Activated CD8-positive, alpha-beta T cell treated with anti-CD3 and anti-CD28 coated beads for 36 hours (primary cell): ENCODE measurements at regions not wholly inside any gene's neighbourhood (a gene's known extent, or its start where the extent isn't known, plus 50 kb on each side); places are given as distances from the start of the nearest gene placed in this dataset.

ENCODE experiments used
- ATAC-seq: fragments of 200-7000 bp; cut with Tn5 transposase; one replicate; pipeline ENCODE4 v1.10.0; 2021; ENCODE audit warnings: mild to moderate bottlenecking, moderate library complexity
- CTCF ChIA-PET: fragments of 350-600 bp; sonication (Branson Sonifier 250); formaldehyde crosslinking; loops from one replicate; lab custom pipeline; 2021; ENCODE audit warnings: antibody characterized with exemption; lab: Charles Lee
- POLR2A ChIA-PET: fragments of 350-600 bp; sonication (Branson Sonifier 250); formaldehyde crosslinking; loops from one replicate; lab custom pipeline; 2021; ENCODE audit warnings: antibody characterized with exemption; lab: Charles Lee
- DNase-seq: peaks from one replicate; pipeline ENCODE4 v3.0.0-alpha.2; 2020
- H3K27ac Mint-ChIP-seq: one replicate; pipeline ENCODE4 v1.8.0; 2021; ENCODE audit warnings: mild to moderate bottlenecking, mixed read lengths
- H3K27me3 Mint-ChIP-seq: one replicate; pipeline ENCODE4 v1.8.0; 2021; ENCODE audit warnings: mixed read lengths
- H3K36me3 Mint-ChIP-seq: one replicate; pipeline ENCODE4 v1.8.0; 2021; ENCODE audit warnings: low read depth, mixed read lengths
- H3K4me1 Mint-ChIP-seq: one replicate; pipeline ENCODE4 v1.8.0; 2021; ENCODE audit warnings: low read depth, mixed read lengths
- H3K4me3 Mint-ChIP-seq: one replicate; pipeline ENCODE4 v1.8.0; 2021; ENCODE audit warnings: mild to moderate bottlenecking, moderate library complexity, mixed read lengths
- H3K9me3 Mint-ChIP-seq: one replicate; pipeline ENCODE4 v1.8.0; 2021; ENCODE audit warnings: mixed read lengths
- intact Hi-C: fragments of 100-400 bp; cut with micrococcal nuclease; formaldehyde crosslinking; loops from one replicate; pipeline ENCODE4 v1.10.0; 2022
- TF ChIP-seq, protein P1 (sequence below): fragments of 200-600 bp; IDR thresholded peaks from one replicate; pipeline ENCODE4 v1.8.0; 2022; ENCODE audit warnings: antibody characterized with exemption, mild to moderate bottlenecking

DNA sequence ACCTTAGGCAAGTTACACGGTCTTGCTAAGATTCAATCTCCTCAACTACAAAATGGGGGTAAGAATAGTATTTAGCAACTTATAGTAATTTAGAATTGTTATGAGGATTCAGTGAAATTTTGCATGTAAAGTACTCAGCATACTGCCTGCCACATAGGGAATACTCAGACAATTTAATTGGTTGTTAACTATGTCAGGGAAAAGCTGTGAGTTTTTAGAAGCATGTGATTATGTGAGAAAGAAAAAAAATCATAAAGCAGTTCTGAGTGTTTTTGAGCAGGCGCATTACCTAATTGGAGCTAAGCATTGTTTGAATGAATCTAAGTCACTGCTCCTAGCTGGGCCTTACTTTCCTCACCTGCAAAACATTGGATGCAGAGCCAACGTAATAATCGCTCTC lies 287.3 kb upstream of the MTNR1B start:
- POLR2A ChIA-PET, result no interaction called here
- TF ChIP-seq, protein P1, sequence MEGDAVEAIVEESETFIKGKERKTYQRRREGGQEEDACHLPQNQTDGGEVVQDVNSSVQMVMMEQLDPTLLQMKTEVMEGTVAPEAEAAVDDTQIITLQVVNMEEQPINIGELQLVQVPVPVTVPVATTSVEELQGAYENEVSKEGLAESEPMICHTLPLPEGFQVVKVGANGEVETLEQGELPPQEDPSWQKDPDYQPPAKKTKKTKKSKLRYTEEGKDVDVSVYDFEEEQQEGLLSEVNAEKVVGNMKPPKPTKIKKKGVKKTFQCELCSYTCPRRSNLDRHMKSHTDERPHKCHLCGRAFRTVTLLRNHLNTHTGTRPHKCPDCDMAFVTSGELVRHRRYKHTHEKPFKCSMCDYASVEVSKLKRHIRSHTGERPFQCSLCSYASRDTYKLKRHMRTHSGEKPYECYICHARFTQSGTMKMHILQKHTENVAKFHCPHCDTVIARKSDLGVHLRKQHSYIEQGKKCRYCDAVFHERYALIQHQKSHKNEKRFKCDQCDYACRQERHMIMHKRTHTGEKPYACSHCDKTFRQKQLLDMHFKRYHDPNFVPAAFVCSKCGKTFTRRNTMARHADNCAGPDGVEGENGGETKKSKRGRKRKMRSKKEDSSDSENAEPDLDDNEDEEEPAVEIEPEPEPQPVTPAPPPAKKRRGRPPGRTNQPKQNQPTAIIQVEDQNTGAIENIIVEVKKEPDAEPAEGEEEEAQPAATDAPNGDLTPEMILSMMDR, result no peak

DNA sequence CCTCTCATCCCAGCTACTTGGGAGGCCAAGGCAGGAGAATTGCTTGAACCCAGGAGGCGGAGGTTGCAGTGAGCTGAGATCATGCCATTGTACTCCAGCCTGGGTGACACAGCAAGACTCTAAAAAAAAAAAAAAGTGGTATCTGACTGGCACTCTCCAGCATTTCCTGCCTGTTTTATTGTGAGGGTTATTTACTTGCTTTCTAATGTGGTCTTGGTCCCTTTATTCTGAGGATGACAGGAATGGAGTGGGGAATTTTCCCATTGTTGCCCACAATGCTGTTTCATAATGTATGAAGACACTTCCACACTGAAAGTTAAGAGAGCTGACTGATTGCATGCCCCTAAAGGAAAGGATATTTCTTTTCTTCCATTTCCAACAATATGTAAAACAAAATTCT lies 286.5 kb upstream of the MTNR1B start:
- TF ChIP-seq, protein P1, result no peak
- CTCF ChIA-PET, result no interaction called here
- Mint-ChIP-seq H3K27ac (no peak overlapping the region), H3K4me3 (no peak overlapping the region), H3K36me3 (no peaks in the 10 kb centered on the region), H3K27me3 (no peaks in the 10 kb centered on the region), H3K4me1 (no peaks in the 10 kb centered on the region), H3K9me3 (peaks cover 3% of the 10 kb centered on the region)
- intact Hi-C loops, result no loop called here
- DNase-seq (no peak), ATAC-seq (no peak)
- POLR2A ChIA-PET, result no interaction called here

More for the DNA sequence above, 287.3 kb upstream of the MTNR1B start:
- Mint-ChIP-seq H3K36me3 (no peaks in the 10 kb centered on the region), H3K27me3 (no peaks in the 10 kb centered on the region), H3K4me1 (no peaks in the 10 kb centered on the region), H3K27ac (no peak overlapping the region), H3K9me3 (peaks cover 3% of the 10 kb centered on the region), H3K4me3 (no peak overlapping the region)
- intact Hi-C loops, result no loop called here
- DNase-seq (no peak), ATAC-seq (no peak)
- CTCF ChIA-PET, result no interaction called here

DNA sequence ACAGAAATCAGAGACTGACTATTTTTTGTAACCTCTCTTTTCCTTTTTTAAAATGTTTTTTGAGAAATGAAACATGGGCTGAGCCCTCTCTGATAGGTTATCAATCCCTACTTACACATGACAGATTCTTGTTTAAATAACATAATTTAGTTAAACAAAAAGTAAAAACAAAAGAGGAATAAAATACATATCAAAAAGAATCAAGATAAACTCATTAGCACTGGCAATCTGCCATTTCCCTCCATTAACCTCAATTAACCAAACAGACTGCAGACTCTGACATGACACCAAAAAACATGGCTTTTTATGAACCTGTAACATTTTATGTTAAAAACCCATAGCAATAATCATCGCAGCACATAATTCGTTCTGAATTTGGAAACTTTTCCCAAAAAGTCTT lies 284.4 kb upstream of the MTNR1B start:
- ChIA-PET CTCF (no interaction called here), POLR2A (interaction anchor here (0.6 kb wide), 1 partner anchor 59 kb away, joined by 4 read pairs; no protein-coding TSS in a partner anchor)
- Mint-ChIP-seq H3K9me3 (peaks cover 3% of the 10 kb centered on the region), H3K36me3 (no peaks in the 10 kb centered on the region), H3K27me3 (no peaks in the 10 kb centered on the region), H3K4me1 (no peaks in the 10 kb centered on the region), H3K4me3 (no peak overlapping the region), H3K27ac (no peak overlapping the region)
- TF ChIP-seq, protein P1, result no peak
- intact Hi-C loops, result no loop called here
- ATAC-seq, result no peak
- no peak for DNase-seq

DNA sequence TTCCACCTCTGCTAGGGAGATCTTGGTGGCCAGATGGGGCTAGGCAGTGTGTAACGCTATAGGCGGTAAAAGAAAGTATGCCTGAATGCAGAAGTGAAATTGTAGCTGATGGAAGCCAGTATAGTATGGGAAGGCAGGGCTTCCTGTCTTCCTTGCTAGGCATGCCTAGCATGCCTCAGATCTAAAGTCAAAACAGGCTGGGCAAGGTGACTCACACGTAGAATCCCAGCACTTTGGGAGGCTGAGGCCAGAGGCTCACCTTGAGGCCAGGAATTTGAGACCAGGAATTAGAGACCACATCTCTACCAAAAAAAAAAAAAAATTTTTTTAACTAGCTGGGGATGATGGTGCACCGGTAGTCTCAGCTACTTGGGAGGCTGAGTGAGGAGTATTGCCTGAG lies 281.7 kb upstream of the MTNR1B start:
- TF ChIP-seq, protein P1, result no peak
- CTCF ChIA-PET, result no interaction called here
- no peaks in the 10 kb centered on the region for H3K9me3 Mint-ChIP-seq
- DNase-seq (no peak), ATAC-seq (no peak)
- no peaks in the 10 kb centered on the region for H3K27me3 Mint-ChIP-seq
- intact Hi-C loops, result no loop called here
- no peak overlapping the region for H3K27ac Mint-ChIP-seq
- H3K4me3 Mint-ChIP-seq, result no peak overlapping the region
- POLR2A ChIA-PET, result no interaction called here
- H3K4me1 Mint-ChIP-seq, result no peaks in the 10 kb centered on the region
- no peaks in the 10 kb centered on the region for H3K36me3 Mint-ChIP-seq

DNA sequence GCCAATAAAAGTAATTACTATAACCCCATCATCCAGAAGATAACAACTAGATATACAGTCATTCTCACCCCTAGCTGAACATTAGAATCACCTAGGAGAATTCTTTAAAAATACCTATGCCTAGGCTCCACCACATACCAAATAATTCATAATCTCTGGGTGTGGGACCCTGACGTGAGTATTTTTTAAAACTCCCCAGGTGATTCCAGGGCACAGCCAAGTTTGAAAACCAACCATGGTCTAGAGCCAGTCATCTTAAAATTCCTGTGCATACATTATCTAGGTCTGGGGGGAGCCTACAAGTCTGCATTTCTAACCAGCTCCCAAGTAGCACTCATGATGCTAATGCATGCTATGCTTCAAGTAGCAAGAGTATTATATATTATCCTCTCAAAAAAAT lies 281.0 kb upstream of the MTNR1B start:
- Mint-ChIP-seq H3K36me3 (no peaks in the 10 kb centered on the region), H3K4me1 (no peaks in the 10 kb centered on the region), H3K27me3 (no peaks in the 10 kb centered on the region), H3K4me3 (no peak overlapping the region), H3K9me3 (no peaks in the 10 kb centered on the region), H3K27ac (no peak overlapping the region)
- intact Hi-C loops, result no loop called here
- ATAC-seq, result no peak
- ChIA-PET CTCF (no interaction called here), POLR2A (no interaction called here)
- TF ChIP-seq, protein P1, result no peak
- no peak for DNase-seq
